ENCODE measurements at regions not wholly inside any gene's neighbourhood (a gene's known extent, or its start where the extent isn't known, plus 50 kb on each side); places are given as distances from the start of the nearest gene placed in this dataset.
"Not testable (repeated sequence)": the region's sequence is repeated elsewhere in the genome, so short reads cannot be mapped to it uniquely, and the experiment has no call there.

- not testable (repeated sequence) for DNase-seq (ENCODE audit: low read depth)
Measured at GRCh38 chr4:123537906-123538402, 141.4 kb downstream of the SPRY1 start.

- no peak for DNase-seq (ENCODE audit: low read depth)
Measured at GRCh38 chr4:123545667-123546572, 149.3 kb downstream of the SPRY1 start.

DNA sequence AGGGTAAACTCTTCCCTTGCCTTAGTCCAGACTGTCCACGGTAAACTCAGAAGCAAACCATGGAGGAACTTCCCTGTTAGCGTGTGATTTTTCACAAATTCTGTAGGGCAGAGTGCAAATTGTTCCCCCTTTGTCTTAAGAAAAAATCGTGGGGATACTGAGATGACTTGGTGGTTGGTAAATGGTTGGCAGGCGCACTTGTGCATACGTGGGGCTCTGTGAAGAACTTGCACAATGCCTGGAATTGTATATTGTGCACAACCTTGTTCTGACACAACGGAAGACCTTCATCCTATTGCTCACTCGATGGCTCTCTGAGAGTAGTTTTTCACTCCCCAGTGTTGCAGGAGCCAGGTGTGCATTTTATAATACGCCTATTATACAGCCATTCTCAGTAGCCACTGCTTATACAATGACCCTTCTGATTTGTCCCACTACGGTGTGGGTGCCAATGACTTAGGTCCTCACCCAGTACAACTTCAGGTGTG is 150.0 kb downstream of the SPRY1 start:
- no peak for DNase-seq (ENCODE audit: low read depth)

- DNase-seq (ENCODE audit: low read depth), result no peak
Measured at GRCh38 chr4:123547216-123548165, 150.9 kb downstream of the SPRY1 start.

- DNase-seq (ENCODE audit: low read depth), result no peak
Measured at GRCh38 chr4:123553279-123553678, 156.7 kb downstream of the SPRY1 start.

DNA sequence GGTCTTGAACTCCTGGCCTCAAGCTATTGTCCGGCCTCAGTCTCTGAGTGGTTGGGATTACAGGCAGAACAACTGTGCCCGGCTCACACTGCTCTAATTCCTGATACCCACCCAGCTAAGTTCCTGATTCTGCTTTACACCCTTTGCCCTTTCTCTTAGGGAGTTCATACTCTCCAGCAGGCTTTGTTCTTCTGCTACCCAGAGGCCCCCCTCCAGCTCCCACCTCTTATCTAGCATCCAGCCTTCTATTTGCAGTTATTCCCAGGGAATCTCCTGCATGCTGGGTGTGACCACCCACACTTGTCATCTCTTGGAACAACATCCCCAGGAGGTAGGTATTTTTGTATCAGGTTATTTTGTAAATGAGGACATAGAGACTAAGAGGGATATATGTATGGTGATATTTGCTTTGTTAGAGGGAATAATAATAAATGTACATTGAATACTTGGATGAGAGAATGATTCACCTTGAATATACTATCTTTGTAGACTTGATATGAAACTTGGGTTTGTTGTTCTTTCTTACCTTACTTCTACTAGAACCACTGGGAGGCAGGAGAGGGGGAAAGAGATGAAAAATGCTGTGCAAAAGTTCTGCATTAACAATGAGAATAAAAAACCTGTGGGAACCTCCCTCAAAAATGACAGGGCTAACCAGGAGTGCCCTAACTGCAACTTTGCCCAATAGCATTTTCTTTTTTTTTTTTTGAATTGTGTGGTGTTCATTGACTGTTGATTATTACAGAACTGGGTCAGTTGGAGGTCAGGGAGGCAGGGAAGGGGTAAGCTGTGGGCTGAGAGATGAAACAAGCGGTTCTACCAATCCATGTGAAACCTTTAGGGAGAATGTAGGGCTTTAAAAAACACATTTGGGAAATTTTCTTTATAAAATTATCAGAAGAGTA is 157.4 kb downstream of the SPRY1 start:
- DNase-seq (ENCODE audit: low read depth), result no peak

GRCh38 chr4:123554801-123555232 is 158.2 kb downstream of the SPRY1 start:
- DNase-seq (ENCODE audit: low read depth), result no peak

GRCh38 chr4:123555233-123555806 is 158.7 kb downstream of the SPRY1 start:
- DNase-seq (ENCODE audit: low read depth), result no peak

- DNase-seq (ENCODE audit: low read depth), result no peak
Measured at GRCh38 chr4:123555807-123556273, 159.2 kb downstream of the SPRY1 start.

DNA sequence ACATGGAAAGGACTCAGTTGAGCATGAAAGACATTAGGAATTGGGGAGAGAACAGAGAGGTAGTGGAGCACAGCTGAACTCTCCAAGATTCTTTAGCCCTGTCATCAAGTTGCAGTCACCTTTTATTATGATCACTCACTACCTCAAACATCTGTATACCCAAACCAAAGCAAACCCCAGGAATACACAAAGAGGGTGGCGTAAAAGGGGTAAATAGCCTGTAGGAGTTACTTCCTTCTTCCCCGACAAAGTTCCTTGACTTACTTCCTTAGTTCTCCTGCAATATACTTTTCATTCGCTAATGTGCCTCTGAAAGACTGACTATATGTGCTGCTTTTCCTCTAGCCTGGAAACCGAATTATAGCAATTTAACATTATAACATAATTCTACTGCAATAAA is 159.9 kb downstream of the SPRY1 start:
- no peak for DNase-seq (ENCODE audit: low read depth)

DNA sequence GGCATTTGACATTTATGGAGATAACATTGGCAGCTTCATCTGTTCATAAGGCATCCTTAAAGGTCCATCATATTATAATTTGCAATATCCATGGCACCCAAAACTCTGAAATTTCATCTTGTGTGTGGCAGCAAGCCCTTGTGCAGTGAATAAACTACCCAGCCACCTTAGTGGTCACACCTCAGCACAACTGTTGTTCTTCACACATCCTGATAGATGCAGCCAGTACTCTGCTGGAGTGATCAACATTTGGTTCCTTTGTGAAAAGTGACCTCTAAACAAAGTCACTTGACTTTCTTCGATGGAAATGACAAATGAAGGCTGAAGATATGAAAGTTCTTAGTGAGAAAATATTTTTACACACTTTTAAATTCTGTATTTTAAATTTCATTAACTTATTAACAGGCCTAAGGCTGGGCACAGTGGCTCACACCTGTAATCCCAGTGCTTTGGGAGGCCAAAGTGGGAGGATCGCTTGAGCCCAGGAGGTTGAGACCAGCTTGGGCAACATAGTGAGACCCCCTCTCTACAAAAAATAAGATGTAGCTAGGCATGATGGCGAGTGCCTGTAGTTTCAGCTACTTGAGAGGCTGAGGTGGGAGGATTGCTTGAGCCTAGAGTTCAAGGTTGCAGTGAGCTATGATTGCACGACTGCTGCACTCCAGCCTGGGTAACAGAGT is 161.4 kb downstream of the SPRY1 start:
- no peak for DNase-seq (ENCODE audit: low read depth)

- no peak for DNase-seq (ENCODE audit: low read depth)
Measured at GRCh38 chr4:123558865-123559264, 162.3 kb downstream of the SPRY1 start.

GRCh38 chr4:123559955-123560871 is 163.6 kb downstream of the SPRY1 start:
- no peak for DNase-seq (ENCODE audit: low read depth)

DNA sequence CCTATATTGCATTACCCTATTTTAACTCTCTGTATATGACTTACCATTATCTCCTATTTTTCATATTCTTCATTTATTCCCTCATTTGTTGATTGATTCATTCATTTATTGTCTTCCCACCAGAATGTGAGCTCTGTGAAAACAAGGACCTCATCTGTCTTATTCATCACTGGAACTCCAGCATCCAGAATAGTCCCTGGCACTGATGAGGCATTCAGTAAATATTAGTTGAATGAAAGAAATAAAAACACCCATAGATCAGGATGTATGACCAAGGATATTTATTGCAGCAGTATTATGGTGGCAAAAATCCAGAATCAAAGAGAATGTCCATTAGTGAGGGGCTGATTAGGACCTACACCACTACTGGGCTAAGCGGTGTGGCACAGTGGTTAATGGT is 164.9 kb downstream of the SPRY1 start:
- DNase-seq (ENCODE audit: low read depth), result no peak

GRCh38 chr4:123562994-123563750 is 166.6 kb downstream of the SPRY1 start:
- DNase-seq (ENCODE audit: low read depth), result no peak

- DNase-seq (ENCODE audit: low read depth), result peak; percentile 4
Measured at GRCh38 chr4:123564758-123565346, 168.3 kb downstream of the SPRY1 start.

GRCh38 chr4:123568936-123569335 is 172.3 kb downstream of the SPRY1 start:
- DNase-seq (ENCODE audit: low read depth), result no peak

DNA sequence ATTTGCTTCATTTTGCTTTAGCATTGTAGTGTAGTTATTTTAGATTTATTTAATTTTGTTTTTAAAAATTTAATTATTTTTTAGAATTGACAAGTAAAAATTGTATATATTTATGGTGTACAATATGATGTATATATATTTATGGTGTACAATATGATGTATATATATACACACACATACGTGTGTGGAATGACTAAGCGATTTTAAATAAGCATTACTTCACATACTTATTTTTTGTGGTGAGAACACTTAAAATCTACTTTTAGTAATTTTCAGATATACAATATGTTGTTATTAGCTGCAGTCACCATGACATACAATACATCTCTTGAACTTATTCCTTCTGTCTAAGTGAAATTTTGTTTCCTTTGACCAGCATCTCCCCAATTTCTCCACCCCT is 172.9 kb downstream of the SPRY1 start:
- no peak for DNase-seq (ENCODE audit: low read depth)

Measured in activated T-helper 1 cell treated with Interleukin-2 at 50 U/mL for 16 hours (primary cell).